Mesothelial cell of epicardium (in vitro differentiated cells): ENCODE measurements at regions not wholly inside any gene's neighbourhood (a gene's known extent, or its start where the extent isn't known, plus 50 kb on each side); places are given as distances from the start of the nearest gene placed in this dataset.
"Not testable (repeated sequence)": the region's sequence is repeated elsewhere in the genome, so short reads cannot be mapped to it uniquely, and the experiment has no call there.

ENCODE experiments used
- DNase-seq, 2 experiments: peaks; one replicate each; pipeline ENCODE4 v3.0.0; 2021; ENCODE audit warnings: low spot score in 2 of 2; ENCODE audit not compliant: unreplicated experiment in 2 of 2
- H3K27ac Mint-ChIP-seq: 2 replicates; pipeline ENCODE4 v1.8.0; 2021; ENCODE audit warnings: mixed read lengths
- H3K27me3 Mint-ChIP-seq: 2 replicates; pipeline ENCODE4 v1.8.0; 2021; ENCODE audit warnings: low read depth, mixed read lengths
- H3K36me3 Mint-ChIP-seq: 2 replicates; pipeline ENCODE4 v1.8.0; 2021; ENCODE audit warnings: mixed read lengths
- H3K4me1 Mint-ChIP-seq: 2 replicates; pipeline ENCODE4 v1.8.0; 2021; ENCODE audit warnings: mixed read lengths
- H3K4me3 Mint-ChIP-seq: 2 replicates; pipeline ENCODE4 v1.8.0; 2021; ENCODE audit warnings: mild to moderate bottlenecking, moderate library complexity, mixed read lengths
- H3K9me3 Mint-ChIP-seq: 2 replicates; pipeline ENCODE4 v1.8.0; 2021; ENCODE audit warnings: mixed read lengths
- TF ChIP-seq, protein P1 (sequence below): fragments of 200-600 bp; sonication (generic); IDR thresholded peaks from one replicate; pipeline ENCODE4 v1.5.0; 2021; ENCODE audit warnings: antibody characterized with exemption; ENCODE audit not compliant: unreplicated experiment

- Mint-ChIP-seq H3K4me3 (no peak overlapping the region), H3K27ac (peak overlapping the region; percentile 10), H3K36me3 (peaks cover 18% of the 10 kb centered on the region), H3K9me3 (no peaks in the 10 kb centered on the region), H3K27me3 (no peaks in the 10 kb centered on the region), H3K4me1 (peaks cover 71% of the 10 kb centered on the region)
- DNase-seq: no peak
- TF ChIP-seq, protein P1, sequence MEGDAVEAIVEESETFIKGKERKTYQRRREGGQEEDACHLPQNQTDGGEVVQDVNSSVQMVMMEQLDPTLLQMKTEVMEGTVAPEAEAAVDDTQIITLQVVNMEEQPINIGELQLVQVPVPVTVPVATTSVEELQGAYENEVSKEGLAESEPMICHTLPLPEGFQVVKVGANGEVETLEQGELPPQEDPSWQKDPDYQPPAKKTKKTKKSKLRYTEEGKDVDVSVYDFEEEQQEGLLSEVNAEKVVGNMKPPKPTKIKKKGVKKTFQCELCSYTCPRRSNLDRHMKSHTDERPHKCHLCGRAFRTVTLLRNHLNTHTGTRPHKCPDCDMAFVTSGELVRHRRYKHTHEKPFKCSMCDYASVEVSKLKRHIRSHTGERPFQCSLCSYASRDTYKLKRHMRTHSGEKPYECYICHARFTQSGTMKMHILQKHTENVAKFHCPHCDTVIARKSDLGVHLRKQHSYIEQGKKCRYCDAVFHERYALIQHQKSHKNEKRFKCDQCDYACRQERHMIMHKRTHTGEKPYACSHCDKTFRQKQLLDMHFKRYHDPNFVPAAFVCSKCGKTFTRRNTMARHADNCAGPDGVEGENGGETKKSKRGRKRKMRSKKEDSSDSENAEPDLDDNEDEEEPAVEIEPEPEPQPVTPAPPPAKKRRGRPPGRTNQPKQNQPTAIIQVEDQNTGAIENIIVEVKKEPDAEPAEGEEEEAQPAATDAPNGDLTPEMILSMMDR: no peak
Measured at GRCh38 chr6:21751608-21752007, 158.1 kb downstream of the SOX4 start.

- Mint-ChIP-seq H3K27ac (peak overlapping the region; percentile 10), H3K36me3 (peaks cover 22% of the 10 kb centered on the region), H3K27me3 (no peaks in the 10 kb centered on the region), H3K4me3 (no peak overlapping the region), H3K4me1 (peaks cover 67% of the 10 kb centered on the region), H3K9me3 (no peaks in the 10 kb centered on the region)
- TF ChIP-seq, protein P1: no peak
- no peak for DNase-seq
Measured at GRCh38 chr6:21752054-21752811, 158.7 kb downstream of the SOX4 start.

DNA sequence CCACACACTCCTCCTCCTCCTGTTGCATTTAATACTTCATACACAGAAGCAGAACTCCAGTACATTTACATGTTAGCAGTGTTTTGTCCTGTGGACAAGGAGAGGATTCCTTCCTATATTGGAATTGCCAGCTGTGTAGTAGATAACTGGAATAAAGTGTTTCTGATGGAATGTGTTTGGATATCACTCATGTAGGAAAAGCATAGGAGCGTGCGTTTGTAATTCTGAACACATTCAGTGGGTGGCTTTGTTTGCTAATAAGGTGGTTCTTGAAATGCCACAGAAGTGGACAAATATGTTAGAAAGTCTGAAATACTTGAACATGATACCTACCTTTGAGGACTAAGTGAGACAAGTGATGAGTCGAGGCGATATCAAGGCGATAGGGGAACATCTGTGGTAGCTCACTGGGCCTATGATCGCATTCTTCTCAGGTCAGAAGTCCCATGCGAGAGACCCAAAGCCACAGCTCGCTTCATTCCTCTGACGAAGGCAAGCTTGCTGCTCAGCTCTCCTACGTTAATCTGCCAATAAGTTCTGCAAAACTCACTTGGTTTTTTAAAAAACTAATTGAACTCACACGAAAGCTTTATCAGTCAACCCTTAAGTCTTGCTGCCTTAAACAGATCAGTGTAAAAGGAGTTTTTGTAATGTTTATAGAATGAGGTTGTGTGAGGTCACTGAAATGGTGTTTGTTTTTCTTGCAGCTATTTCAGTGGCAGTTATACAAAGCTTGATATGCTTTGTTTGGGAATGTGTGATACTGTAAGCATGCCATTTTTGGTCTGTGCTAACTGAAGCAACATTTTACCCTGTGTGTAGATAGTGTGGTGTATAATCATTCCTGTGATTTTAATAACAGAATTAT, 159.9 kb downstream of the SOX4 start:
- peaks cover 22% of the 10 kb centered on the region for H3K36me3 Mint-ChIP-seq
- no peaks in the 10 kb centered on the region for H3K27me3 Mint-ChIP-seq
- H3K27ac Mint-ChIP-seq: peak overlapping the region; percentile 37
- DNase-seq: no peak
- no peak overlapping the region for H3K4me3 Mint-ChIP-seq
- TF ChIP-seq, protein P1: no peak
- H3K9me3 Mint-ChIP-seq: no peaks in the 10 kb centered on the region
- H3K4me1 Mint-ChIP-seq: peaks cover 57% of the 10 kb centered on the region

- Mint-ChIP-seq H3K4me1 (peaks cover 45% of the 10 kb centered on the region), H3K36me3 (peaks cover 25% of the 10 kb centered on the region), H3K27ac (peak overlapping the region; percentile 50), H3K4me3 (no peak overlapping the region), H3K27me3 (no peaks in the 10 kb centered on the region), H3K9me3 (no peaks in the 10 kb centered on the region)
- TF ChIP-seq, protein P1: no peak
- DNase-seq: no peak
Measured at GRCh38 chr6:21754891-21755290, 161.3 kb downstream of the SOX4 start.

GRCh38 chr6:21756487-21756886, 162.9 kb downstream of the SOX4 start:
- Mint-ChIP-seq H3K27me3 (no peaks in the 10 kb centered on the region), H3K36me3 (peaks cover 33% of the 10 kb centered on the region), H3K4me3 (no peak overlapping the region), H3K4me1 (peaks cover 36% of the 10 kb centered on the region), H3K27ac (no peak overlapping the region), H3K9me3 (no peaks in the 10 kb centered on the region)
- no peak for DNase-seq
- TF ChIP-seq, protein P1: no peak

DNA sequence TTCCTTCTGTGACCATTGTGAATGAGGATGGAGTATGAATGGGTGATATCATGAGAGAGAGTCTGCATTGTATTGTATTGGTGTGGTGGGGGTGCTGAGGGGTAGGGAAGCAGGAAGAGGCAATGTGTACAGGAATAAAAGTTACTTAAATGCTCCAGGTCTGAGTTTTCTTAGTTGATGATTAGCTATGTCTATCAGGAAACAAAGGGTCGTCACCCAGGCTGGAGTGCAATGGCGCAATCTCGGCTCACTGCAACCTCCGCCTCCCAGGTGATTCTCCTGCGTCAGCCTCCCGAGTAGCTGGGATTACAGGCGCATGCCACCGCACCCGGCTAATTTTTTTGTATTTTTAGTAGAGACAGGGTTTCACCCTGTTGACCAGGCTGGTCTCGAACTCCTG, 163.8 kb downstream of the SOX4 start:
- H3K27me3 Mint-ChIP-seq, H3K4me3 Mint-ChIP-seq, DNase-seq, H3K9me3 Mint-ChIP-seq: not testable (repeated sequence)
- H3K36me3 Mint-ChIP-seq: peaks cover 42% of the 10 kb centered on the region
- H3K4me1 Mint-ChIP-seq: peaks cover 28% of the 10 kb centered on the region
- H3K27ac Mint-ChIP-seq: peak overlapping the region; percentile 22
